HepG2 (cell line): ENCODE measurements at regions not wholly inside any gene's neighbourhood (a gene's known extent, or its start where the extent isn't known, plus 50 kb on each side); places are given as distances from the start of the nearest gene placed in this dataset.

ENCODE experiments used
- ATAC-seq: fragments of 200-7000 bp; cut with Tn5 transposase; 3 replicates; pipeline ENCODE4 v1.9.1; 2020; ENCODE audit warnings: mild to moderate bottlenecking, moderate library complexity
- BruUV-seq: library from RNA; stranded (reverse); fragments of 400-500 nt; replicated peaks from 2 replicates; lab custom pipeline; 2021; lab: Mats Ljungman, UMichigan
- CTCF ChIA-PET: fragments of 300-600 bp; formaldehyde crosslinking; extraction: SDS; loops from one replicate; lab custom pipeline; 2021; ENCODE audit warnings: low total read pairs, inconsistent platforms, low intra/inter-chr PET ratio; lab: Yijun Ruan, JAX
- POLR2A ChIA-PET: fragments of 350-600 bp; sonication (Branson Sonifier 250); formaldehyde crosslinking; loops from one replicate; lab custom pipeline; 2020; ENCODE audit warnings: antibody characterized with exemption, inconsistent platforms; lab: Yijun Ruan, JAX
- DNase-seq: peaks from one replicate; pipeline ENCODE4 v3.0.0-alpha.2; 2015; ENCODE audit warnings: low spot score
- FAIRE-seq: peaks from 3 replicates; lab custom pipeline; 2011; peaks lifted over from hg19 to GRCh38; lab: Jason Lieb, UNC
- H2AFZ ChIP-seq: one replicate; pipeline ENCODE4 v1.6.1; 2011; ENCODE audit warnings: low read length, inconsistent platforms
- H3K27ac ChIP-seq: fragments of 300-600 bp; 3 replicates; pipeline ENCODE4 v1.8.0; 2011; ENCODE audit warnings: mixed run types, mild to moderate bottlenecking, mixed read lengths, low read length, inconsistent platforms; ENCODE audit not compliant: insufficient read depth; ENCODE audit errors: extremely low read length
- H3K27me3 ChIP-seq, 2 experiments: fragments of 200-600 bp in 1 of 2; 2 replicates in 1 of 2; 3 replicates in 1 of 2; pipeline versions ENCODE4 v1.6.0 to v1.8.0; 2011; ENCODE audit warnings: low read length in 2 of 2, mild to moderate bottlenecking in 2 of 2, moderate library complexity in 2 of 2, inconsistent platforms in 1 of 2; ENCODE audit not compliant: insufficient read depth in 2 of 2, control insufficient read depth in 1 of 2
- H3K36me3 ChIP-seq, 2 experiments: fragments of 200-600 bp in 1 of 2; replicated peaks in 1 of 2; 2 replicates in 1 of 2; 3 replicates in 1 of 2; pipeline versions ENCODE4 v1.5.1 to v1.8.0; 2011; ENCODE audit warnings: low read length in 2 of 2, inconsistent platforms in 1 of 2; ENCODE audit not compliant: insufficient read depth in 2 of 2, control insufficient read depth in 1 of 2
- H3K4me1 ChIP-seq: 2 replicates; pipeline ENCODE4 v1.5.1; 2012; ENCODE audit warnings: low read length, inconsistent platforms; ENCODE audit not compliant: insufficient read depth
- H3K4me2 ChIP-seq: 2 replicates; pipeline ENCODE4 v1.6.0; 2011; ENCODE audit warnings: low read depth, low read length, inconsistent platforms
- H3K4me3 ChIP-seq, 3 experiments: fragments of 200-600 bp in 1 of 3; sonication (generic), shearing (Covaris generic) in 1 of 3; replicated peaks in 1 of 3; 2 replicates each; pipeline ENCODE4 v1.5.1; 2011 to 2016; ENCODE audit warnings: low read length in 3 of 3, inconsistent platforms in 2 of 3, low read depth in 2 of 3, mild to moderate bottlenecking in 2 of 3, control low read depth in 1 of 3, mixed read lengths in 1 of 3; ENCODE audit not compliant: insufficient read depth in 1 of 3
- H3K79me2 ChIP-seq: one replicate; pipeline ENCODE4 v1.6.1; 2011; ENCODE audit warnings: low read length, inconsistent platforms; ENCODE audit not compliant: insufficient read depth
- H3K9ac ChIP-seq: 2 replicates; pipeline ENCODE4 v1.6.0; 2011; ENCODE audit warnings: mild to moderate bottlenecking, low read depth, low read length, inconsistent platforms; ENCODE audit not compliant: insufficient read depth
- H3K9me3 ChIP-seq: 2 replicates; pipeline ENCODE4 v1.5.1; 2012; ENCODE audit warnings: mild to moderate bottlenecking, low read length
- H4K20me1 ChIP-seq: 2 replicates; pipeline ENCODE4 v1.6.0; 2011; ENCODE audit warnings: inconsistent platforms, mild to moderate bottlenecking, low read length, moderate library complexity; ENCODE audit not compliant: insufficient read depth
- ELF4 ChIP-seq: sonication (generic); formaldehyde crosslinking; IDR thresholded peaks from 2 replicates; pipeline ENCODE4 v1.5.0; 2020; ENCODE audit warnings: missing genetic modification reagents, mild to moderate bottlenecking, moderate library complexity, borderline replicate concordance
- FOXC1 ChIP-seq: sonication (generic); formaldehyde crosslinking; IDR thresholded peaks from 2 replicates; pipeline ENCODE4 v1.8.0; 2022; ENCODE audit warnings: mild to moderate bottlenecking, missing genetic modification reagents, borderline replicate concordance
- FOXK1 ChIP-seq: sonication (generic); formaldehyde crosslinking; IDR thresholded peaks from 2 replicates; pipeline ENCODE4 v1.4.0; 2020; ENCODE audit warnings: low read depth, missing genetic modification reagents, borderline replicate concordance
- HINFP ChIP-seq: sonication (generic); formaldehyde crosslinking; IDR thresholded peaks from 2 replicates; pipeline ENCODE4 v1.4.0; 2020; ENCODE audit warnings: low read depth, mild to moderate bottlenecking, missing genetic modification reagents
- IKZF1 ChIP-seq: fragments of 450-650 bp; IDR thresholded peaks from 2 replicates; pipeline ENCODE4 v1.7.1; 2016
- ZNF317 ChIP-seq: sonication (generic); formaldehyde crosslinking; IDR thresholded peaks from 2 replicates; pipeline ENCODE4 v1.5.0; 2020; ENCODE audit warnings: mild to moderate bottlenecking, missing genetic modification reagents
- ZSCAN29 ChIP-seq: sonication (generic); formaldehyde crosslinking; conservative IDR thresholded peaks from 2 replicates; pipeline ENCODE4 v1.4.0; 2020; ENCODE audit warnings: mild to moderate bottlenecking, missing genetic modification reagents
- WGBS: methylation state at CpG from one replicate; pipeline ENCODE4 v1.1.6; 2017; ENCODE audit warnings: low lambda C conversion rate; 5-methylcytosine and 5-hydroxymethylcytosine counted together
- in situ Hi-C: cut with HindIII; loops from 2 replicates; pipeline ENCODE4 v1.10.0; 2017; ENCODE audit warnings: low pct_unique_long_range_greater_than_20kb; ENCODE audit not compliant: extremely low pct_ligation_motif_present
- intact Hi-C: fragments of 100-400 bp; cut with micrococcal nuclease; formaldehyde crosslinking; loops from one replicate; pipeline ENCODE4 v1.10.0; 2022; ENCODE audit not compliant: unreplicated experiment
- TF ChIP-seq, protein P1 (sequence below): conservative IDR thresholded peaks from 2 replicates; pipeline ENCODE4 v1.6.1; 2018; ENCODE audit warnings: missing genetic modification reagents

GRCh38 chr10:121296881-121297585 lies 301.2 kb downstream of the FGFR2 start (continued):
- TF ChIP-seq FOXC1, result no peak
- TF ChIP-seq, protein P1, sequence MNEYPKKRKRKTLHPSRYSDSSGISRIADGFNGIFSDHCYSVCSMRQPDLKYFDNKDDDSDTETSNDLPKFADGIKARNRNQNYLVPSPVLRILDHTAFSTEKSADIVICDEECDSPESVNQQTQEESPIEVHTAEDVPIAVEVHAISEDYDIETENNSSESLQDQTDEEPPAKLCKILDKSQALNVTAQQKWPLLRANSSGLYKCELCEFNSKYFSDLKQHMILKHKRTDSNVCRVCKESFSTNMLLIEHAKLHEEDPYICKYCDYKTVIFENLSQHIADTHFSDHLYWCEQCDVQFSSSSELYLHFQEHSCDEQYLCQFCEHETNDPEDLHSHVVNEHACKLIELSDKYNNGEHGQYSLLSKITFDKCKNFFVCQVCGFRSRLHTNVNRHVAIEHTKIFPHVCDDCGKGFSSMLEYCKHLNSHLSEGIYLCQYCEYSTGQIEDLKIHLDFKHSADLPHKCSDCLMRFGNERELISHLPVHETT (CRISPR knock-in tag), result no peak
- no peak for TF ChIP-seq FOXK1
- no peak for TF ChIP-seq ZNF317 (CRISPR knock-in tag)
- no peak for TF ChIP-seq ELF4
- no peak for TF ChIP-seq ZSCAN29 (CRISPR knock-in tag)
- TF ChIP-seq, all 625 proteins: peak for 0

DNA sequence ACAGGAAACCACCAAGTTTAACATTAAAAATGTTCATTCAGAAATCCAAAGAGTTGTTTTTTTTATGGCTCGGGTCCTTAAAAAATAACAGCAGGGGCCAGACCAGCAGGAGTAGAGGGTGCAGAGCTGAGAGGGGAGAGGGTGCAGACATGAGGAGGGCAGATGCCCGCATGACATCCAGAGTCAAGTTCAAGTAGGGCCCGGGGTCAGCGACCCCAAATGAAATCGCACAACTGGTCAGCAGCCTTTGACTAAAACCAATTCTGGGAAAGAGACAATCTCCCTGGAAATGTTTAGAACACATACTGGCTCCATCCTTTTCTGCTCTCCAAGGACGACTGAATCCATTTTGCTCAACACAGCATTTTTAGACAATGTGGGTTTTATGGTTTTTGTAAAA lies 297.5 kb downstream of the FGFR2 start:
- Histone ChIP-seq H3K36me3 (no peaks in the 10 kb centered on the region), H3K9me3 (no peaks in the 10 kb centered on the region), H3K4me2 (no peak overlapping the region), H3K27ac (no peak overlapping the region), H3K4me3 (no peak overlapping the region), H3K4me1 (peaks cover 11% of the 10 kb centered on the region; the same call in 1 of the 2 replicates), H4K20me1 (no peaks in the 10 kb centered on the region), H3K79me2 (no peaks in the 10 kb centered on the region), H3K9ac (no peak overlapping the region), H3K27me3 (peaks cover 0 to 2% of the 10 kb centered on the region in 2 experiments; a peak in 2 of 5 replicates), H2AFZ (no peak overlapping the region)
- DNase-seq (no peak), ATAC-seq (no peak), FAIRE-seq (no peak)
- CTCF ChIA-PET, result no interaction called here
- POLR2A ChIA-PET, result no interaction called here
- BruUV-seq, result no TSS peak
- in situ Hi-C loops (no loop called here), intact Hi-C loops (no loop called here)
- TF ChIP-seq IKZF1 (no peak), HINFP (CRISPR knock-in tag) (no peak)
- WGBS, result 36% methylated on average over 6 of the region's 6 CpGs
